Adipose tissue (tissue), 3 donors: ENCODE measurements at regions not wholly inside any gene's neighbourhood (a gene's known extent, or its start where the extent isn't known, plus 50 kb on each side); places are given as distances from the start of the nearest gene placed in this dataset.
"Not testable (repeated sequence)": the region's sequence is repeated elsewhere in the genome, so short reads cannot be mapped to it uniquely, and the experiment has no call there.

Experiments
- H3K27ac ChIP-seq: one replicate; pipeline ENCODE4 v1.5.1; 2013; ENCODE audit warnings: low read depth, low read length
- WGBS, 3 donors: extraction: QIAGEN DNeasy Blood & Tissue Kit; methylation state at CpG; one replicate each; pipeline ENCODE4 v1.1.7; 2013; 5-methylcytosine and 5-hydroxymethylcytosine counted together
- donor health status: healthy with polysubstance abuse.
- donor health status: Bipolar disorder and iron deficiency.
- donor health status: healthy.

DNA sequence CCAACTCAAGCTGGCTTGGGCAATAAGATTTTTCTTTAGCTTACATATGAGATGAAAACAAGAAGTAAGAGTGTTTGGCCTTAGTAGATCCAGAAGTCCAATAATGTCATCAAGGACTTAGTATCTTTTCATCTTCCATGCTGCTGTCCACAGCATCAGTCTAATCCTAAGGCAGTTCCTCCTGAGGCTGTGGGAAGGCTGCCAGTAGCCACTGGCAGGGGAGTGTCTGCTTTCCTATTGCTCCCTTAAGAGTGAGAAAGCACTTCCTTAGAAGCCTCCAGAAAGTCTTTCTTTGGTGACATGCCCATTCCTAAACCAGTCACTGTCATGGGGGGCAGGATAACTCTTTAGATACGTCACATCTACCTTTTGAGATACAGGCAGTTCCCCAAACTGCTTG is 317.7 kb downstream of the BMP4 start:
- no peak overlapping the region for H3K27ac ChIP-seq
- WGBS, 3 donors, result 73 to 93% (median 81%) methylated on average over 1 of the region's 1 CpG

DNA sequence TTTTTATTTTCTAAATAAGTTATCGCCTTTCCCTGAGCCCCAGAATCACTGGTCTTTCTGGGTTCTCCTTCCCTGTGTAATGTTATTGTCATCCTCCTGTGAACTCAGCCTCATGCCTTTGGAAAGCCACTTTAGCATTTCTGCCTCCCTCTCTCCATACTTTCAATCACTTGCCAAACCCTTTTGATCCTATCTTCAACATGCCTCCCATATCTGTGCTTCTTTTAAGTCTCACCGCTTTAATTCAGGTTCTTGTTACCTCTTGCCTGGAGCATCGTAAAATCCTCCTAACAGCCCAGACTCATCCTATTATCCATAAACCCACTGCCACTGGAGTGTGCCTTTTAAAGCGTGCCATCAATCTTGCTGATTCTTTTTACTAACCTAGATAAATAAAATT is 321.8 kb downstream of the BMP4 start:
- no peak overlapping the region for H3K27ac ChIP-seq
- WGBS, 3 donors, result 85 to 90% (median 86%) methylated on average over 4 of the region's 4 CpGs

DNA sequence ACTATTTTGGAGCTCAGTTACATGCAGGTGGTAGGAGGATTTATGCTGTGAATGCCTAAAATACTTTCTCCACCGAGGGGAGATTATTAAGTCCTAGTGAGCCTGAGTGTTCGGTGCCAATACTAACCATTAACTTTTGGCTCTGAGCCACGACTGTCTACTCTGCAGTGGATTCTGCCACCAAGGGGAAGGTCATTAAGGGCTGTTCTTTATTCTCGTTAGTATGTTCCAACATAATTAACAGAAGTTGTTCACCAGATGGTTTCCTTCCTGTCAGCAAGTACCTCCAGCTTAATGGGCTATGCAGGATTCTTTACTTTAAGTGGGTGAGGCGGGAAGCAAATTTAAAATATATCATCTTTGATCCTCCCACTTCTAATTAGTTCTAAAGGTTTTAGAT is 326.3 kb downstream of the BMP4 start:
- WGBS, 3 donors, result 18 to 24% (median 20%) methylated on average over 5 of the region's 5 CpGs
- H3K27ac ChIP-seq, result no peak overlapping the region

DNA sequence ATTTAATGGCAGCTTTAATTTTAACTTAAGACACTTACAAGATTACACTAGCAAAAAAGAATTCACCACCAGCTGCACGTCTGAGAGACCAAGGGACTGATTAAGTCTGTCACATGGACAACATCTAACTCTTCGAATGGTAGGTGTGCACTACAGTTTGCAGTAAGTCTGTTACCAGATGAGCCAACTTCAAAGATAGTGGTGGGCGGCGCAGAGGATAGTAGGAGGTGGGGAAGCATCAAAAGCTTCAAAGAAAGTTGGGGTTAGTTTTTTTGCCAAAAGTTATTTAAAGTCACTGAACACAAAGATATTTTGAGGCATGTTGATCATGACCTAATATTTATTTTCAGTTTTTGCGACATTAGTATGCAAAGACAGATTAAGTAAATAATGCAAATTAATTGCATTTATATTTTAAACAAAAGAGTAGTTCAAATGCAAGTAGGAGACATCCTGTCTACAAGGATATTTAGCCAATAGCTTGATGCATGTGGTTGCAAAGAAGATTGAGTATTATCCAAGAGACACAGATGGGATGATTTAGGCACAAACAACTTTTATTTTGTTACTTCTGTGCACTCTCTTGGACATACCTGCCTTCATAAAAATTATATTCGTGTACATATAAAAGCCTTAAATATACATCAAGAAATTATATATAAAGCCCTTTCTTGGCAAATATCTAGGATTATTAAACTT is 327.7 kb downstream of the BMP4 start:
- 63 to 72% (median 64%) methylated on average over 6 of the region's 6 CpGs for WGBS, 3 donors
- H3K27ac ChIP-seq, result no peak overlapping the region

DNA sequence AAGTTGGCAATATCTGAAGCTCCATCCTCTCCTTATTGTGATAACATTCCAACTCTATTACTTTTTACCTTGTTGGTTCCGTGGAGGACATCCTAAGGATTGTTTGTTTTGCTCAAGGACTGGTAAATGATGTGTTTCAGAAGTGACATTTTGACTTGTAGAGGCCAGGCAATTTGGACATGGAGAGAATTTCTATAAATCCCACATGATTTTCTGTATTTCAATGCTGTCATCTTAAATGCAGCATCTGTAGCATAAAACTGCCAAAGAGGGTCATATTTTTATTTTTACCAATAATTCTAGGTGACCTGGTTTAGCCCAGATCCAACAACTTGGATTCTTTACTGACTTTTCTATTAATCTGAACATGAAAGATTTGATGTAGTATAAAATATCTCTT is 328.4 kb downstream of the BMP4 start:
- WGBS, 3 donors, result 42 to 67% (median 56%) methylated on average over 1 of the region's 1 CpG
- no peak overlapping the region for H3K27ac ChIP-seq

DNA sequence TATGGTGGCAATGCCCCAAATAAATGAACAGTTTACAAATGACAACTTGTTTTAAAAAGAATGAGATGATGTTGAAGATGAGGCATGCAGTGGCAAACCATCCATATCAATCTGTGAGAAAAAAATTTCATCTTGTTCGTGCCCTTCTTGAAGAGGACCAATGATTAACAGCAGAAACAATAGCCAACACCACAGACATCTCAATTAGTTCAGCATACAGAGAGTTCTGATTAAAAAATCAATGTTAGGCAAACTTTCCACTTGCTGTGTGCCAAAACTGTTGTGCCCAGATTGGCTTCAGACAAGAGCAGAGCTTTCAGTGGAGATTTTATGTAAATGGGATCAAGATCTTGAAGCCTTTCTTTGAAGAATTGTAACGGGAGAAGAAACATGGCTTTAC is 329.9 kb downstream of the BMP4 start:
- H3K27ac ChIP-seq, result no peak overlapping the region
- 41 to 91% (median 89%) methylated on average over 2 of the region's 2 CpGs for WGBS, 3 donors

DNA sequence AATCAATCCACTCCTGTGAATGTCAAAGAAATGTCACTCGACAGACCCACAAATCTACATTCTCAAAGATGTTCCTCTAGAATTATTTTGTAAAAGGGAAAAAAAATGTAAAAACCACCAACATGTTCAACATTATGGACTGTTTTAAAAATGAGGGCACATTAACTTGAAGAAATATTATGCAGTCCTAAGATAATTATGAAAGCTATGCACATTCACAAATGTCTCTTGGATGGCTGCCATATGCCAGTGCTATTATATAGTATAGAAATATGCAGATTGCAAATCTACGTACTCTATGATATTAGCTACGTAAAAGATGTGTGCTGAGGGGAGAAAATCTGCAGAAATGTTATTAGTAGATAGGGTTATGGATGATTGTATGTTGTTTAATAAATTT is 334.2 kb downstream of the BMP4 start:
- WGBS, 3 donors, result 87 to 90% (median 90%) methylated on average over 3 of the region's 3 CpGs
- H3K27ac ChIP-seq, result no peak overlapping the region

DNA sequence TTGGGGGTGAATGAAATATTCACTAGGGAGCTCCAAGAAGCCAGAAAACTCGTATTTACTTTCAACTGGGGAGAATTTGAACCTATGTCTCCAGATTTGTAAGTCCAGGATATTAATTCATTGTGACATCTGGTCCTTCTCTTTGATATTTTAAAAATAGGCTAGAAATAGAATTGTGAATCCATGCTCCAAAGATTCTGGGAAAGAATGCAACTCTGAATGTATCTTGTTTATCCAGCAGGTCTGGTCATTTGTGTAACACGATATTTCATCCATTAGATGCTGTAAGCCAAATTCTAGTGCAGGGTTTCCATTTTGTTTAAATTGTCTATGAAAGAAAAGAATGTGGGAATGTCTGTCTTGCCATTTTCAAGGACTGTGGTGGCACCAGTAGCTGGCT is 334.7 kb downstream of the BMP4 start:
- 49 to 64% (median 58%) methylated on average over 2 of the region's 2 CpGs for WGBS, 3 donors
- no peak overlapping the region for H3K27ac ChIP-seq

DNA sequence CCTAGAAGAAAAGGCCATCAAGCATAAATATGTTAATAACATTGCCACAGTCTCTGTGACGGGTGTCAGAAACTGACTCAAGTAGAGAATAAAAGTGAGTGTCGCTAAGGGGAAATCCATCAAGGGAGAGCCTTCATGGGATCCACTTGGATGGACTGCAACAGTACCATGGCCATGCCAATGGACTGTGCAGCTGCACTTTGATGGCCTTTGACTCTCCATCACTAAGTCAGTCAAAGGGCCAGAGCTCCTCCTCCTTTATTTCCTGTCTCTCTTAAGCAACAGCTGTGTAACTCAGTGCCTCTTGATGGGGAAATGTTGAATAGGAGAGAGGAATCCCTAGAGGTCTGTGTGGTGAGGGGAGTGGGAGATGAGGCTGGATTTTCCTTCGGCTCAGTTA is 335.2 kb downstream of the BMP4 start:
- 83 to 87% (median 84%) methylated on average over 3 of the region's 3 CpGs for WGBS, 3 donors
- H3K27ac ChIP-seq, result no peak overlapping the region

DNA sequence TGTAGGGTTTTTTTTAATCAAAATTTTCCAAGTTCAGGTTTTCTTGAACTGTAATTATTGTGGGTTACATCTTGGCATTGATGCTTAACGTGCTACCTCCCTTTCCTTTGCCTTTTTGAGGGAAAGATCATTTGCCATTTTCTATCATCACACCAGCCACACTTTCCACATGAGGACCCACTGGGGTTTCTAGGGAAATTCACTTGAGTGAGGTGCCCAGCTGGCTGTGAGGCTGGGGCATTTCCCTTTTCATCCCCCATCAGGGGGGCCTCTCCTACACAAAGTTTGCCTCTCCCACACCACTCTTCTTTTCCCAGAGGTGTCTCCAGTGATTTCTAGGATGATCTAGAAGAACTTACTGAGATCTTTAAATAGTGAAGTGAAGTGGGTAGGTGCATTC is 335.7 kb downstream of the BMP4 start:
- H3K27ac ChIP-seq, result no peak overlapping the region
- 55 to 93% (median 77%) methylated on average over 1 of the region's 1 CpG for WGBS, 3 donors

DNA sequence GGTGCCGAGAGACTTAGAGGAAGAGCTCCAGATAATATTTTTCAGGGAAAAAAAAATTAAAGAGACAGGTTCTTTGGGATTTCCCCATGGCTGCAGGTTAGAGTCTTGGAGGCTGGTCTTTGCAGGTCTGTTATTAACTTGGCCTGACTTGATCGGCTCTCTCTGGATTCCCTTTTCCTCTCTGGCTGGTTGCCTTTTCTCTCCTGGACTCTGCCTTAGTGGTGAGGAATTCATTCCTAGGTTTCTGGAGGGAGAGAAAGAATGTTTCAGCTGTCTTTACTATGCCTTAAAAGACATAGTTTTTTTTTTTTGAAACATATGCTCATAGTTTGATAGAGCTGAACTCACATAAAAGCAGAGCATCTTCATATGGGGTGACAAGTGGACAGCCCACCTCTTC is 336.3 kb downstream of the BMP4 start:
- WGBS, 3 donors, result 43 to 46% (median 45%) methylated on average over 2 of the region's 2 CpGs
- no peak overlapping the region for H3K27ac ChIP-seq

DNA sequence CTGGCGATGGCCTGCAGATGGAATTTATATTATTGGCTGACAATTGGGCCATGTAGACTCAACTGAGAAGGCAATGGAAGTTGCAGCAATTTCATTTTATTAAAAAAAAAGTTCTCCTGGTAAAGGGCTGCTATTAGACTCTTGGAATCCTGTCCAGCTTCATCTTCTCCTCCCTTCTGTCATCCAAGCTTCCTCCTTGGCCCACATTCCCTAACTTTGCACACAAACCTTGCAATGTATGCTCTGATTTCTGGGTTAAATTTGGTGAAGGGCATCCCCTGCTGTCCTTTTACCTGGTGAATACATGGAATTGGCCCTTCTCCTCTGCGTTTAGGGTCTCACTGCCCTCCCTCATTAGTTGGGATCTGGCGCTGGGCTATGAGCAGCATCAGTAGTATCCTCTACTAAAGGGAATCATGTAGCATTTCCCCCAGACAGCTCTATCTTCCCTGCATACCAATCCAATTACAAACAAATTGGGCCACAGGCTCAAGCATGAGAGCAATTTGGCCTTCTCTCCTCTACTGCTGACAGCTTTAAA is 336.9 kb downstream of the BMP4 start:
- H3K27ac ChIP-seq, result no peak overlapping the region
- 49 to 58% (median 54%) methylated on average over 3 of the region's 3 CpGs for WGBS, 3 donors

DNA sequence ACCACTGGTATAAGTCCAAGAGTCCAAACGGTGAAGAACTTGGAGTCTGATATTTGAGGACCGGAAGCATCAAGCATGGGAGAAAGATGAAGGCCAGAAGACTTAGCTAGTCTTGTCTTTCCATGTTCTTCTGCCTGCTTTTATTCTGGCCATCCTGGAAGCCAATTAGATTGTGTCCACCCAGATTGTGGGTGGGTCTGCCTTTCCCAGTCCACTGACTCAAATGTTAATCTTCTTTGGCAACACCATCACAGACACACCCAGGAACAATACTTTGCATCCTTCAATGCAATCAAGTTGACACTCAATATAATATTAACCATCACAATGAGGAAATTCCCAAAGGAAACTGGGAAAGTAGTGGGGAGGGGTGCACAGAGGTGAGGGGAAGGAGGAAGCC is 340.1 kb downstream of the BMP4 start:
- WGBS, 3 donors, result 91 to 96% (median 93%) methylated on average over 2 of the region's 2 CpGs
- not testable (repeated sequence) for H3K27ac ChIP-seq

DNA sequence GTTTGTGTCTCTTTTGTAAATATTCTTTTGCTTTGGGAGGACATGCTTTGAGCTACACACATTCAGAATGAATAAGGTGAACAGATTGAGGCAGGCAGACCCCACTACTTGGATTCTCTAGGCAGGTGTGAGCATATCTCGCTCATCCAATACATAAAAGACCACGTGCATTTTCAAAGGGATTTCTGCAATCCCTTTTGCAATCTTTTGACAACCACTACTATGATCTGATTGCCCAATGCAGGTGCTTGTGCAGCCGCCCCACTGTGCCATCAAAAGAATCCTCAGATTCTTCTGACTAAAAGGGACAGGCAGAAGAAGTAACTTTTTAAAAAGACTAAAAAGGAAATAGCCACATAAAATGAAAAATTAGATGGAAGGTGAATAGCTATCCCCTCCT is 341.4 kb downstream of the BMP4 start:
- WGBS, 3 donors, result 70 to 81% (median 77%) methylated on average over 3 of the region's 3 CpGs
- no peak overlapping the region for H3K27ac ChIP-seq

DNA sequence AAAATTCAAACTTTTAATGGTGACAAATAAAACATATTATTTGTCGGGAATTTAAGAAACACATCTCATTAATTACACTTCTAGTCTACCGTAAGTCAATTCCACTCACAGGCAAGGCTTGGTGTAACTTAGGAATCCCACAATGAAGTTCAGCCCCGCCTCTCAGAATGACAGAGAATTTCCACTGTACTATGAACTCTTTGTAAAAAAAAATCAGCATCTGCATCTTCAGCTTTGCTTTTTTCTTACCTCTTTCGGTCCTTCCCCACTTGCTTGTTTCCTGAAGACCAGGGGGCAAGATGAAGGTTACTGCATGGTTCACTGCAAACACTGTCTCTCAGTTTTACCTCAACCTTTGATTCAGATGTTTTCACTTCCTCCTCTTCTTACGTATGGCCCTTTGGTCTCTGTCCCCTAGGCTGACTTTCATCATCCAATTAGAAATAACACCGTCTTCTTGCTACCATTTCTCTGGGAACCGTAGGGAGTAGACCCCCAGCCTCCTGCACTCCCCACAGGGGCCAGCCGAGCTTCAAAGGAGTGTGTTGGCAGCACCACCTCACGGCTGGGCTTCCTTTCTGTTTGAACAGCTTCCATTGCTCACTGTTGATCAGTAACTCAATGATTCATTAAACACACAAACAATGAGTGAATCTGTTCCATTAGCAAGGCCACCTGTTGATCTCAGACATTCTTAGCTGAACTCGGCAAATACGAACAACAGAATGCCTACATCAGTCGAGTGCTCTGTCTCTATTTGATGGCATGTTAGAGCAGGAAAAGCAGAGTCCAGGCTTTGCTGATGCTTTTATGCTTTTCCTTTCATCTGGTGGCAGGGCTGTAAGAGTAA is 343.0 kb downstream of the BMP4 start:
- no peak overlapping the region for H3K27ac ChIP-seq
- 34 to 77% (median 75%) methylated on average over 12 of the region's 12 CpGs for WGBS, 3 donors

DNA sequence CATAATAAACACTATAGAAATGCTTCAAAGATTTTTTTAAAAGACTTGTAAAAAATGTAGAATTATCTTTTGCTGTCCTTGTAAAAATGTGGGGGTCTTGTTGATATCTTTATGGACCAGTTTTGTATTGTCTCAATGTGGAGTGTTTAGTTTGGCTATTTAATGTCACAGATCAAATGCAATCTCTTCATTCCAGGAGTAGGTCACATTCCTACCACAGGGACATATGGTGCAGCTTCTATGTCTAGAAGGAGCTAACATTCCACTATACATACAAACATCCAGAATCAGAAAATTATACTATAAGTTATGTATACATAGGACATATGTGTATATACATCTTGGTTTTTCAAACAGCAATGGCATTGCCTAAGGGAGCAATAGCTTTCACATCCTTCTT is 345.7 kb downstream of the BMP4 start:
- H3K27ac ChIP-seq, result no peak overlapping the region

DNA sequence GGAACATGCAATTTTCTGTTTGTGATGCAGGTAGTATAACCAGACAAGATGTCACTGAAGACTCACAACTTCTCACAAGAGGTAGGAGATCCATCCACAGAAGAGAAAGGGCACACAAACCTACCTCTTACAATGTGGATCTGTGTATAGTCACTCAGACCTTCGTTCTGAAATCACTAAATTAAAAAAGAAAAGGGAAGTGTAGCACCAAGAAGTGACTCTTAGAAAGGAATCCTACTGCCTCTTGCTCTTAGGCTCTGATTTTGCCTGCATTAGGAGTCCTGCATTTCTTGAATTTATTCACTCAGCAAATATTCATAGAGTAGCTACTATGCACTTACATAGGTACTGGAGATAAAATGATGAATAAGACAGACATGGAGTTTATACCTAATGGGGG is 347.6 kb downstream of the BMP4 start:
- H3K27ac ChIP-seq, result no peak overlapping the region
- 59 to 65% (median 59%) methylated on average over 1 of the region's 1 CpG for WGBS, 3 donors

DNA sequence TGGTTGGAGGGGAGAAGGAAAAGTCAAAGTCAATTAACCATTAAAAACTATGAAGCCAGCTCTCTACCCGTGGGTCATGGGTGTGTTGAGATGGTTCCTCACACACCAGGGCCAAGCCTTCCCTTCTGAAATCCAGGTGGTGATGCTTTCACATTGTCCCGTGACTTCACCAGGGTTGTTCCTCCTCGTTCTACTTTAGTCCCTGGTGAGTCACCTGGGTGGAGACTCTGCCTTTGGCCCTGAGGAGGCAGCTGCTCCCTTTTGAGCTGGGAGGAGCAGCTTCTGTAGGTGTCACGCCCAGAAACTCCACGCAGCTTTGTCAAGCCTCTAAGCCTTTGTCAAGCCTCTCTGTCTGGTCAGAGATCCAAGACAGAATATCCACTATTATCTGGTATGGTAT is 348.3 kb downstream of the BMP4 start:
- no peak overlapping the region for H3K27ac ChIP-seq
- WGBS, 3 donors, result 57 to 64% (median 63%) methylated on average over 5 of the region's 5 CpGs

DNA sequence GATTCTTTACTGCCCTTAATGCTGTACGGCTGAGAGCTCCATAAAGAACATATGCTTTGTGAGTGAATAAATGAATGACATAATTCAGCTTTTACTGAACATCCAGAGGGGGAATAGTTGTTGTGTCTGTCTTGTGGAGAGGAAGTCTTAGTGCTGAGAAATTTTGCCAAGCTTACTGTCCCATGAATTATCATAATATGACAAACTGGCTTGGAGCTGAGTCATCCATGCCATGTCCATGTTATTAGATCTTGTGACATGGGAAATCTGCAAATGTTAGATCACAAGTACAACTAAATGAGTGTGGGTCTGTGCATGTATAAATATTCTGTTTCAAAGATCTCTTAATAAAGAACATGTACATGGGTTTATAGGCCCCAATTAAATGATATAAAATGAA is 350.4 kb downstream of the BMP4 start:
- WGBS, 3 donors, result 75 to 93% (median 88%) methylated on average over 1 of the region's 1 CpG
- no peak overlapping the region for H3K27ac ChIP-seq

DNA sequence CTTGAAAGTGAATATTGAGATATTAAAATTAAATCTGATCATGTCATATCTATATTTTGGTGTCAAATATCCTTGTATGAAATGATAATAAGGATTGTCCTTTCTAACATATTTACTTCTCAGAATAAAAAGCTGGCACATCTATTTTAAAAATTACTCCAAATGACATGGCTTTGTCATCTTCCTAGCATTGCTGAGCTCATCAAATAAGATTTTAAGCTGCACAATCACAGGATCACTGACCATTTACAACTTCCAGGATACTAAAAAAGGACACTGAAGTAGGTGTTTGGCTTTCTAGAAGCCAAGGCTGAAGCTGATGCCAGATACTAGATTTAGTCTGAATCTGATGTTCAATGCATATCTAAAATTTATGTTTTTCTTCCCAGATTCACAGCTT is 351.1 kb downstream of the BMP4 start:
- no peak overlapping the region for H3K27ac ChIP-seq
